ENCODE measurements at regions not wholly inside any gene's neighbourhood (a gene's known extent, or its start where the extent isn't known, plus 50 kb on each side); places are given as distances from the start of the nearest gene placed in this dataset.

- TF ChIP-seq ISL1 (CRISPR knock-in tag; IDR thresholded peaks at IDR 0.05) (peak; percentile 83), ZFP3 (CRISPR knock-in tag; IDR thresholded peaks at IDR 0.05) (no peak), TOX (CRISPR knock-in tag; IDR thresholded peaks at IDR 0.05; ENCODE audit: borderline replicate concordance) (0 out of 2 replicates have a peak, but pooled peaks have one; percentile 17), POU6F1 (CRISPR knock-in tag; IDR thresholded peaks at IDR 0.05; ENCODE audit: borderline replicate concordance, low read depth) (no peak), TSHZ2 (CRISPR knock-in tag; IDR thresholded peaks at IDR 0.05) (0 out of 2 replicates have a peak, but pooled peaks have one; percentile 4), TCF4 (CRISPR knock-in tag; IDR thresholded peaks at IDR 0.05; ENCODE audit: borderline replicate concordance) (0 out of 2 replicates have a peak, but pooled peaks have one; percentile 21)
- ATAC-seq = peak; percentile 98
These were observed 636.4 kb downstream of the SLC6A15 start for GRCh38 chr12:84276215-84276614.

- ATAC-seq = no peak
- TF ChIP-seq GLIS3 (CRISPR knock-in tag; IDR thresholded peaks at IDR 0.05) (no peak), POU6F1 (CRISPR knock-in tag; IDR thresholded peaks at IDR 0.05; ENCODE audit: borderline replicate concordance, low read depth) (no peak), ZNF70 (CRISPR knock-in tag; IDR thresholded peaks at IDR 0.05) (no peak), ISL1 (CRISPR knock-in tag; IDR thresholded peaks at IDR 0.05) (no peak), ZC3H10 (CRISPR knock-in tag; IDR thresholded peaks at IDR 0.05) (no peak), TOX (CRISPR knock-in tag; IDR thresholded peaks at IDR 0.05; ENCODE audit: borderline replicate concordance) (no peak), ARNTL (CRISPR knock-in tag; IDR thresholded peaks at IDR 0.05; ENCODE audit: borderline replicate concordance, low read depth) (no peak), PATZ1 (CRISPR knock-in tag; IDR thresholded peaks at IDR 0.05; ENCODE audit: borderline replicate concordance) (no peak), TCF4 (CRISPR knock-in tag; IDR thresholded peaks at IDR 0.05; ENCODE audit: borderline replicate concordance) (no peak), OSR1 (CRISPR knock-in tag; IDR thresholded peaks at IDR 0.05) (no peak), BACH2 (CRISPR knock-in tag; IDR thresholded peaks at IDR 0.05; ENCODE audit: borderline replicate concordance) (no peak)
These were observed 640.3 kb downstream of the SLC6A15 start for GRCh38 chr12:84272324-84272723.

- no peak for ATAC-seq
- TF ChIP-seq SNAI2 (CRISPR knock-in tag; IDR thresholded peaks at IDR 0.05) (no peak), TSHZ2 (CRISPR knock-in tag; IDR thresholded peaks at IDR 0.05) (no peak), ZC3H10 (CRISPR knock-in tag; IDR thresholded peaks at IDR 0.05) (no peak), ZNF8 (CRISPR knock-in tag; IDR thresholded peaks at IDR 0.05) (no peak), ZNF70 (CRISPR knock-in tag; IDR thresholded peaks at IDR 0.05) (no peak), PATZ1 (CRISPR knock-in tag; IDR thresholded peaks at IDR 0.05; ENCODE audit: borderline replicate concordance) (no peak), OSR1 (CRISPR knock-in tag; IDR thresholded peaks at IDR 0.05) (no peak), GLIS3 (CRISPR knock-in tag; IDR thresholded peaks at IDR 0.05) (no peak), POU6F1 (CRISPR knock-in tag; IDR thresholded peaks at IDR 0.05; ENCODE audit: borderline replicate concordance, low read depth) (no peak), RARB (CRISPR knock-in tag; IDR thresholded peaks at IDR 0.05) (no peak), ESRRG (CRISPR knock-in tag; IDR thresholded peaks at IDR 0.05) (no peak), ARNTL (CRISPR knock-in tag; IDR thresholded peaks at IDR 0.05; ENCODE audit: borderline replicate concordance, low read depth) (no peak), CREB5 (CRISPR knock-in tag; IDR thresholded peaks at IDR 0.05; ENCODE audit: low read depth) (no peak), ZFP30 (CRISPR knock-in tag; IDR thresholded peaks at IDR 0.05) (no peak)
These were observed 642.0 kb downstream of the SLC6A15 start for GRCh38 chr12:84270470-84271140.

All from SK-N-SH treated with all-trans-retinoic acid at 6 μM for 48 hours (cell line).